ENCODE measurements at regions not wholly inside any gene's neighbourhood (a gene's known extent, or its start where the extent isn't known, plus 50 kb on each side); places are given as distances from the start of the nearest gene placed in this dataset.

DNA sequence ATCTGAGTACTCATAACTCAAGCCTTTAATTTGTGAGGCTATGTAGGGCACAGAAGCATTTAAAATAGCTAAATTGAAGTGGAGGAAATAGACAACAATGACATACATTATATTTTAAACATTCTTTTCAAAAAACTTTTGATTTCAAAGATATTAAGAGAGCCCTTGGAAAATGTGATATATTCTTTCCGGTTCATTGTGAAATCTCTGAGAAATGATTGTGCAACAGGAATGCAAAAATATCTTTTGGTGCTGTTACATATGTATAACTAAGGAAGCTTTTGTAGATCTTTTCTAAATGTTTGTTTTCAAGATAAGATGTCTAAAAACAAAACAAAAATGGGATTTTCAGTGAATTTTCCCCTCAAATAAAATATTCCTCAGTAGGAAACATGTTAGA lies 185.2 kb downstream of the LEPR start:
- no peak for DNase-seq (ENCODE audit: low spot score)
- TF ChIP-seq CTCF (conservative IDR thresholded peaks at IDR 0.05; ENCODE audit: low read length), result no peak
- Histone ChIP-seq H3K79me2 (ENCODE audit: insufficient read depth, low read depth, low read length) (no peaks in the 10 kb centered on the region), H3K36me3 (ENCODE audit: insufficient read depth, low read length) (no peaks in the 10 kb centered on the region), H3K4me2 (ENCODE audit: low read length) (no peak overlapping the region), H3K9me2 (ENCODE audit: insufficient read depth, low read length) (no peaks in the 10 kb centered on the region), H3K4me1 (ENCODE audit: insufficient read depth, low read length, poor library complexity, severe bottlenecking) (no peaks in the 10 kb centered on the region), H3K27ac (ENCODE audit: low read depth, low read length, poor library complexity, severe bottlenecking) (no peak overlapping the region), H4K20me1 (ENCODE audit: insufficient read depth, low read length) (no peaks in the 10 kb centered on the region), H3K4me3 (ENCODE audit: low read depth, low read length, poor library complexity, severe bottlenecking) (no peak overlapping the region), H3K9me3 (ENCODE audit: low read length) (no peaks in the 10 kb centered on the region), H2AFZ (ENCODE audit: low read length) (no peak overlapping the region)
- intact Hi-C loops (cut with micrococcal nuclease; ENCODE audit: unreplicated experiment), result no loop called here
- ChIA-PET CTCF (ENCODE audit: unreplicated experiment) (no interaction called here), POLR2A (no interaction called here)
- no TSS peak for BruUV-seq (replicated peaks)

- no peak for DNase-seq (ENCODE audit: low spot score)
- Histone ChIP-seq H3K4me1 (ENCODE audit: insufficient read depth, low read length, poor library complexity, severe bottlenecking) (no peaks in the 10 kb centered on the region), H3K9me3 (ENCODE audit: low read length) (no peaks in the 10 kb centered on the region), H4K20me1 (ENCODE audit: insufficient read depth, low read length) (no peaks in the 10 kb centered on the region), H2AFZ (ENCODE audit: low read length) (no peak overlapping the region), H3K4me3 (ENCODE audit: low read depth, low read length, poor library complexity, severe bottlenecking) (no peak overlapping the region), H3K27ac (ENCODE audit: low read depth, low read length, poor library complexity, severe bottlenecking) (no peak overlapping the region), H3K79me2 (ENCODE audit: insufficient read depth, low read depth, low read length) (no peaks in the 10 kb centered on the region), H3K9me2 (ENCODE audit: insufficient read depth, low read length) (no peaks in the 10 kb centered on the region), H3K36me3 (ENCODE audit: insufficient read depth, low read length) (no peaks in the 10 kb centered on the region), H3K4me2 (ENCODE audit: low read length) (no peak overlapping the region)
- POLR2A ChIA-PET, result no interaction called here
- TF ChIP-seq EZH2phosphoT487 (IDR thresholded peaks at IDR 0.05; ENCODE audit: borderline replicate concordance, low read depth, low read length) (no peak), CTCF (conservative IDR thresholded peaks at IDR 0.05; ENCODE audit: low read length) (no peak)
- no TSS peak for BruUV-seq (replicated peaks)
- intact Hi-C loops (cut with micrococcal nuclease; ENCODE audit: unreplicated experiment), result no loop called here
- CTCF ChIA-PET (ENCODE audit: unreplicated experiment), result no interaction called here
Measured at GRCh38 chr1:65606426-65606825, 186.0 kb downstream of the LEPR start.

DNA sequence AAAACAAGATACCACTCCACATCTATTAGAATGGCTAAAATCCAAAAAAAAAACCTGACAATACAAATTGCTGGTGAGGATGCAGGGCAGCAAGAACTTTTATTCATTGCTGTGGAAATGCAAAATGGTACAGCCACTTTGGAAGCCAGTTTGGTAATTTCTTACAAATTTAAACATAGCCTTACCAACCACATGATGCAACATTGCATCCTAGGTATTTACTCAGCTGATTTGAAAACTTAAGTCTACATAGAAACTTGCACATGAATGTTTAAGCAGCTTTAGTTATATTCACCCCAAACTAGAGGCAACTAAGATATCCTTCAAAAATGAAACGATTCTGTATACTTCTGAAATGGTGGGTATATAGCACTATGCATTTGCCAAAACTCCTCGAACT lies 178.8 kb upstream of the PDE4B start:
- Histone ChIP-seq H3K4me2 (ENCODE audit: low read length) (no peak overlapping the region), H3K9me3 (ENCODE audit: low read length) (no peaks in the 10 kb centered on the region), H3K27ac (ENCODE audit: low read depth, low read length, poor library complexity, severe bottlenecking) (no peak overlapping the region), H3K9me2 (ENCODE audit: insufficient read depth, low read length) (no peaks in the 10 kb centered on the region), H3K4me1 (ENCODE audit: insufficient read depth, low read length, poor library complexity, severe bottlenecking) (no peaks in the 10 kb centered on the region), H3K79me2 (ENCODE audit: insufficient read depth, low read depth, low read length) (no peaks in the 10 kb centered on the region), H2AFZ (ENCODE audit: low read length) (no peak overlapping the region), H3K4me3 (ENCODE audit: low read depth, low read length, poor library complexity, severe bottlenecking) (no peak overlapping the region), H3K36me3 (ENCODE audit: insufficient read depth, low read length) (no peaks in the 10 kb centered on the region), H4K20me1 (ENCODE audit: insufficient read depth, low read length) (no peaks in the 10 kb centered on the region)
- POLR2A ChIA-PET, result no interaction called here
- TF ChIP-seq CTCF (conservative IDR thresholded peaks at IDR 0.05; ENCODE audit: low read length) (no peak), EZH2phosphoT487 (IDR thresholded peaks at IDR 0.05; ENCODE audit: borderline replicate concordance, low read depth, low read length) (no peak)
- BruUV-seq (replicated peaks), result no TSS peak
- CTCF ChIA-PET (ENCODE audit: unreplicated experiment), result no interaction called here
- intact Hi-C loops (cut with micrococcal nuclease; ENCODE audit: unreplicated experiment), result no loop called here
- DNase-seq (ENCODE audit: low spot score), result no peak
